Activated CD4-positive, alpha-beta memory T cell treated with anti-CD3 and anti-CD28 coated beads, Interleukin-2, amount 10 ng/mL, durations not matched to agents 7 days and 5 days (primary cell): ENCODE measurements at regions not wholly inside any gene's neighbourhood (a gene's known extent, or its start where the extent isn't known, plus 50 kb on each side); places are given as distances from the start of the nearest gene placed in this dataset.

ENCODE experiments used
- CTCF ChIA-PET: fragments of 350-600 bp; sonication (Branson Sonifier 250); formaldehyde crosslinking; loops from one replicate; lab custom pipeline; 2021; ENCODE audit warnings: antibody characterized with exemption, inconsistent platforms; lab: Charles Lee
- POLR2A ChIA-PET: fragments of 350-600 bp; sonication (Branson Sonifier 250); formaldehyde crosslinking; loops from one replicate; lab custom pipeline; 2021; ENCODE audit warnings: antibody characterized with exemption; lab: Charles Lee
- DNase-seq: peaks from one replicate; pipeline ENCODE4 v3.0.0-alpha.2; 2020
- H3K27ac Mint-ChIP-seq: one replicate; pipeline ENCODE4 v1.8.0; 2021; ENCODE audit warnings: mild to moderate bottlenecking, mixed read lengths
- H3K27me3 Mint-ChIP-seq: one replicate; pipeline ENCODE4 v1.8.0; 2021; ENCODE audit warnings: mixed read lengths
- H3K36me3 Mint-ChIP-seq: one replicate; pipeline ENCODE4 v1.8.0; 2021; ENCODE audit warnings: low read depth, mixed read lengths
- H3K4me1 Mint-ChIP-seq: one replicate; pipeline ENCODE4 v1.8.0; 2021; ENCODE audit warnings: mixed read lengths
- H3K4me3 Mint-ChIP-seq: one replicate; pipeline ENCODE4 v1.8.0; 2021; ENCODE audit warnings: mild to moderate bottlenecking, mixed read lengths
- H3K9me3 Mint-ChIP-seq: one replicate; pipeline ENCODE4 v1.8.0; 2021; ENCODE audit warnings: mixed read lengths

GRCh38 chr9:84463272-84463671 lies 122.7 kb upstream of the SLC28A3 start:
- ChIA-PET POLR2A (no interaction called here), CTCF (interaction anchor here (2.3 kb wide), 1 partner anchor 67 kb away, joined by 7 read pairs; no protein-coding TSS in a partner anchor)
- DNase-seq = no peak
- Mint-ChIP-seq H3K27ac (no peak overlapping the region), H3K36me3 (no peaks in the 10 kb centered on the region), H3K27me3 (peaks cover 6% of the 10 kb centered on the region), H3K4me3 (no peak overlapping the region), H3K9me3 (no peaks in the 10 kb centered on the region), H3K4me1 (no peaks in the 10 kb centered on the region)

GRCh38 chr9:84466580-84467285 lies 126.2 kb upstream of the SLC28A3 start:
- CTCF ChIA-PET = no interaction called here
- Mint-ChIP-seq H3K4me3 (no peak overlapping the region), H3K4me1 (no peaks in the 10 kb centered on the region), H3K27me3 (peaks cover 3% of the 10 kb centered on the region), H3K36me3 (no peaks in the 10 kb centered on the region), H3K27ac (no peak overlapping the region), H3K9me3 (no peaks in the 10 kb centered on the region)
- no peak for DNase-seq
- POLR2A ChIA-PET = no interaction called here

- POLR2A ChIA-PET = no interaction called here
- Mint-ChIP-seq H3K4me3 (no peak overlapping the region), H3K36me3 (no peaks in the 10 kb centered on the region), H3K27ac (no peak overlapping the region), H3K9me3 (no peaks in the 10 kb centered on the region), H3K27me3 (no peaks in the 10 kb centered on the region), H3K4me1 (no peaks in the 10 kb centered on the region)
- CTCF ChIA-PET = no interaction called here
- no peak for DNase-seq
Measured at GRCh38 chr9:84471816-84472215, 131.3 kb upstream of the SLC28A3 start.

GRCh38 chr9:84478996-84479395 lies 138.4 kb upstream of the SLC28A3 start:
- Mint-ChIP-seq H3K4me1 (no peaks in the 10 kb centered on the region), H3K27ac (no peak overlapping the region), H3K27me3 (no peaks in the 10 kb centered on the region), H3K9me3 (no peaks in the 10 kb centered on the region), H3K36me3 (no peaks in the 10 kb centered on the region), H3K4me3 (no peak overlapping the region)
- CTCF ChIA-PET = no interaction called here
- DNase-seq = no peak
- POLR2A ChIA-PET = no interaction called here

GRCh38 chr9:84480071-84480470 lies 139.5 kb upstream of the SLC28A3 start:
- DNase-seq = no peak
- POLR2A ChIA-PET = no interaction called here
- no peak overlapping the region for H3K27ac Mint-ChIP-seq
- no peaks in the 10 kb centered on the region for H3K36me3 Mint-ChIP-seq
- H3K4me3 Mint-ChIP-seq = no peak overlapping the region
- H3K9me3 Mint-ChIP-seq = no peaks in the 10 kb centered on the region
- CTCF ChIA-PET = no interaction called here
- no peaks in the 10 kb centered on the region for H3K27me3 Mint-ChIP-seq
- no peaks in the 10 kb centered on the region for H3K4me1 Mint-ChIP-seq

- Mint-ChIP-seq H3K36me3 (no peaks in the 10 kb centered on the region), H3K27me3 (no peaks in the 10 kb centered on the region), H3K27ac (no peak overlapping the region), H3K9me3 (no peaks in the 10 kb centered on the region), H3K4me1 (no peaks in the 10 kb centered on the region), H3K4me3 (no peak overlapping the region)
- ChIA-PET CTCF (no interaction called here), POLR2A (no interaction called here)
- DNase-seq = no peak
Measured at GRCh38 chr9:84481231-84481630, 140.7 kb upstream of the SLC28A3 start.

- DNase-seq = no peak
- CTCF ChIA-PET = no interaction called here
- H3K27me3 Mint-ChIP-seq = no peaks in the 10 kb centered on the region
- no peak overlapping the region for H3K27ac Mint-ChIP-seq
- no peaks in the 10 kb centered on the region for H3K4me1 Mint-ChIP-seq
- POLR2A ChIA-PET = no interaction called here
- no peaks in the 10 kb centered on the region for H3K9me3 Mint-ChIP-seq
- H3K36me3 Mint-ChIP-seq = no peaks in the 10 kb centered on the region
- no peak overlapping the region for H3K4me3 Mint-ChIP-seq
Measured at GRCh38 chr9:84481636-84482218, 141.2 kb upstream of the SLC28A3 start.

GRCh38 chr9:84482607-84483006 lies 142.0 kb upstream of the SLC28A3 start:
- ChIA-PET POLR2A (no interaction called here), CTCF (no interaction called here)
- Mint-ChIP-seq H3K27ac (no peak overlapping the region), H3K4me1 (no peaks in the 10 kb centered on the region), H3K27me3 (no peaks in the 10 kb centered on the region), H3K9me3 (no peaks in the 10 kb centered on the region), H3K36me3 (no peaks in the 10 kb centered on the region), H3K4me3 (no peak overlapping the region)
- no peak for DNase-seq

- Mint-ChIP-seq H3K36me3 (no peaks in the 10 kb centered on the region), H3K27ac (no peak overlapping the region), H3K27me3 (no peaks in the 10 kb centered on the region), H3K4me3 (no peak overlapping the region), H3K4me1 (no peaks in the 10 kb centered on the region), H3K9me3 (no peaks in the 10 kb centered on the region)
- DNase-seq = no peak
- POLR2A ChIA-PET = no interaction called here
- CTCF ChIA-PET = no interaction called here
Measured at GRCh38 chr9:84484172-84484571, 143.6 kb upstream of the SLC28A3 start.

GRCh38 chr9:84485539-84485938 lies 145.0 kb upstream of the SLC28A3 start:
- no peaks in the 10 kb centered on the region for H3K4me1 Mint-ChIP-seq
- no peaks in the 10 kb centered on the region for H3K36me3 Mint-ChIP-seq
- no peaks in the 10 kb centered on the region for H3K9me3 Mint-ChIP-seq
- H3K27ac Mint-ChIP-seq = no peak overlapping the region
- ChIA-PET POLR2A (interaction anchor here (0.7 kb wide), 1 partner anchor 39 kb away, joined by 3 read pairs; no protein-coding TSS in a partner anchor), CTCF (no interaction called here)
- no peak for DNase-seq
- no peak overlapping the region for H3K4me3 Mint-ChIP-seq
- H3K27me3 Mint-ChIP-seq = no peaks in the 10 kb centered on the region

GRCh38 chr9:84486663-84487062 lies 146.1 kb upstream of the SLC28A3 start:
- H3K4me3 Mint-ChIP-seq = no peak overlapping the region
- H3K4me1 Mint-ChIP-seq = no peaks in the 10 kb centered on the region
- no peaks in the 10 kb centered on the region for H3K36me3 Mint-ChIP-seq
- no peak for DNase-seq
- no peaks in the 10 kb centered on the region for H3K9me3 Mint-ChIP-seq
- H3K27ac Mint-ChIP-seq = no peak overlapping the region
- CTCF ChIA-PET = no interaction called here
- POLR2A ChIA-PET = no interaction called here
- no peaks in the 10 kb centered on the region for H3K27me3 Mint-ChIP-seq

GRCh38 chr9:84490206-84490841 lies 149.8 kb upstream of the SLC28A3 start:
- no peak overlapping the region for H3K27ac Mint-ChIP-seq
- no peaks in the 10 kb centered on the region for H3K36me3 Mint-ChIP-seq
- ChIA-PET CTCF (no interaction called here), POLR2A (no interaction called here)
- no peak overlapping the region for H3K4me3 Mint-ChIP-seq
- no peaks in the 10 kb centered on the region for H3K9me3 Mint-ChIP-seq
- DNase-seq = no peak
- H3K4me1 Mint-ChIP-seq = no peaks in the 10 kb centered on the region
- no peaks in the 10 kb centered on the region for H3K27me3 Mint-ChIP-seq

- Mint-ChIP-seq H3K9me3 (no peaks in the 10 kb centered on the region), H3K27me3 (no peaks in the 10 kb centered on the region), H3K36me3 (no peaks in the 10 kb centered on the region), H3K4me3 (no peak overlapping the region), H3K27ac (no peak overlapping the region), H3K4me1 (no peaks in the 10 kb centered on the region)
- POLR2A ChIA-PET = no interaction called here
- DNase-seq = no peak
- CTCF ChIA-PET = no interaction called here
Measured at GRCh38 chr9:84490842-84491325, 150.3 kb upstream of the SLC28A3 start.
